H9 (cell line): ENCODE measurements at regions not wholly inside any gene's neighbourhood (a gene's known extent, or its start where the extent isn't known, plus 50 kb on each side); places are given as distances from the start of the nearest gene placed in this dataset.

Source experiments
- DNase-seq: peaks from one replicate; pipeline ENCODE4 v3.0.0-alpha.2; 2017
- H2AFZ ChIP-seq: one replicate; pipeline ENCODE4 v1.6.1; 2013; ENCODE audit warnings: mild to moderate bottlenecking, low read length, control low read depth, moderate library complexity
- H2AK5ac ChIP-seq: 2 replicates; pipeline ENCODE4 v1.6.1; 2013; ENCODE audit warnings: low read length, control low read depth, mixed read lengths; ENCODE audit not compliant: insufficient read length
- H2BK120ac ChIP-seq: one replicate; pipeline ENCODE4 v1.6.1; 2013; ENCODE audit warnings: low read depth, mild to moderate bottlenecking, low read length, control low read depth, inconsistent platforms; ENCODE audit not compliant: poor library complexity, severe bottlenecking
- H2BK12ac ChIP-seq: 2 replicates; pipeline ENCODE4 v1.6.1; 2013; ENCODE audit warnings: low read length, control low read depth, mixed read lengths, low read depth; ENCODE audit not compliant: insufficient read length
- H2BK15ac ChIP-seq: 2 replicates; pipeline ENCODE4 v1.6.1; 2013; ENCODE audit warnings: low read depth, low read length, control low read depth
- H2BK20ac ChIP-seq: one replicate; pipeline ENCODE4 v1.6.1; 2013; ENCODE audit warnings: low read depth, mild to moderate bottlenecking, low read length, control low read depth, inconsistent platforms; ENCODE audit not compliant: poor library complexity, severe bottlenecking
- H2BK5ac ChIP-seq: 2 replicates; pipeline ENCODE4 v1.6.1; 2013; ENCODE audit warnings: low read length, control low read depth, mixed read lengths; ENCODE audit not compliant: insufficient read length
- H3K14ac ChIP-seq: 2 replicates; pipeline ENCODE4 v1.6.1; 2013; ENCODE audit warnings: low read length, control low read depth; ENCODE audit not compliant: insufficient read depth
- H3K18ac ChIP-seq: 2 replicates; pipeline ENCODE4 v1.6.1; 2013; ENCODE audit warnings: low read depth, mild to moderate bottlenecking, mixed read lengths, low read length, control low read depth; ENCODE audit not compliant: insufficient read length
- H3K23ac ChIP-seq: 2 replicates; pipeline ENCODE4 v1.6.1; 2013; ENCODE audit warnings: low read length, control low read depth, mixed read lengths, low read depth; ENCODE audit not compliant: insufficient read length
- H3K23me2 ChIP-seq: 2 replicates; pipeline ENCODE4 v1.6.1; 2013; ENCODE audit warnings: low read depth, mild to moderate bottlenecking, mixed read lengths, low read length, control low read depth; ENCODE audit not compliant: insufficient read length, poor library complexity, severe bottlenecking
- H3K27ac ChIP-seq: 2 replicates; pipeline ENCODE4 v1.5.1; 2013; ENCODE audit warnings: low read length, control low read depth, mixed read lengths, low read depth; ENCODE audit not compliant: insufficient read length
- H3K27me3 ChIP-seq: 2 replicates; pipeline ENCODE4 v1.6.1; 2013; ENCODE audit warnings: low read length, control low read depth, inconsistent platforms; ENCODE audit not compliant: insufficient read depth
- H3K4ac ChIP-seq: 2 replicates; pipeline ENCODE4 v1.6.1; 2013; ENCODE audit warnings: low read depth, mild to moderate bottlenecking, control low read depth, inconsistent platforms, low read length, moderate library complexity
- H3K4me1 ChIP-seq: 2 replicates; pipeline ENCODE4 v1.6.1; 2013; ENCODE audit warnings: low read length, control low read depth, inconsistent platforms; ENCODE audit not compliant: insufficient read depth
- H3K4me2 ChIP-seq: 2 replicates; pipeline ENCODE4 v1.6.1; 2013; ENCODE audit warnings: low read length, control low read depth, mixed read lengths; ENCODE audit not compliant: insufficient read length, insufficient read depth
- H3K56ac ChIP-seq: 2 replicates; pipeline ENCODE4 v1.6.1; 2013; ENCODE audit warnings: low read depth, mild to moderate bottlenecking, mixed read lengths, low read length, control low read depth; ENCODE audit not compliant: insufficient read length
- H3K79me1 ChIP-seq: 2 replicates; pipeline ENCODE4 v1.6.1; 2013; ENCODE audit warnings: low read depth, mild to moderate bottlenecking, moderate library complexity, low read length, control low read depth, inconsistent platforms; ENCODE audit not compliant: insufficient read depth, poor library complexity, severe bottlenecking
- H3K79me2 ChIP-seq: 2 replicates; pipeline ENCODE4 v1.6.1; 2013; ENCODE audit warnings: low read length, control low read depth, inconsistent platforms; ENCODE audit not compliant: insufficient read depth
- H3K9ac ChIP-seq: 2 replicates; pipeline ENCODE4 v1.6.1; 2013; ENCODE audit warnings: low read length, control low read depth, mixed read lengths; ENCODE audit not compliant: insufficient read length; ENCODE audit errors: extremely low read depth
- H3K9me3 ChIP-seq: one replicate; pipeline ENCODE4 v1.6.1; 2013; ENCODE audit warnings: low read depth, low read length, inconsistent platforms; ENCODE audit not compliant: control insufficient read depth
- H3T11ph ChIP-seq: one replicate; pipeline ENCODE4 v1.6.1; 2013; ENCODE audit warnings: mild to moderate bottlenecking, low read length, control low read depth, inconsistent platforms
- H4K20me1 ChIP-seq: one replicate; pipeline ENCODE4 v1.6.1; 2013; ENCODE audit not compliant: control insufficient read depth, insufficient read length, insufficient read depth
- H4K5ac ChIP-seq: 2 replicates; pipeline ENCODE4 v1.6.1; 2013; ENCODE audit warnings: low read depth, mild to moderate bottlenecking, mixed read lengths, low read length, control low read depth; ENCODE audit not compliant: insufficient read length
- H4K8ac ChIP-seq: replicated peaks from 2 replicates; pipeline ENCODE4 v1.6.1; 2013; ENCODE audit warnings: low read length, control low read depth, mixed read lengths, low read depth; ENCODE audit not compliant: insufficient read length
- H4K91ac ChIP-seq: 2 replicates; pipeline ENCODE4 v1.6.1; 2013; ENCODE audit warnings: low read depth, mild to moderate bottlenecking, moderate library complexity, mixed read lengths, low read length, control low read depth; ENCODE audit not compliant: insufficient read length
- H3K27ac Mint-ChIP-seq, 3 experiments: 2 replicates in 2 of 3; 3 replicates in 1 of 3; pipeline ENCODE4 v1.8.0; 2020 to 2021; ENCODE audit warnings: mixed read lengths in 3 of 3, mild to moderate bottlenecking in 1 of 3, moderate library complexity in 1 of 3
- H3K27me3 Mint-ChIP-seq: 2 replicates; pipeline ENCODE4 v1.8.0; 2021; ENCODE audit warnings: low read depth, mild to moderate bottlenecking, moderate library complexity, mixed read lengths
- H3K36me3 Mint-ChIP-seq, 3 experiments: 2 replicates in 2 of 3; 3 replicates in 1 of 3; pipeline ENCODE4 v1.8.0; 2020 to 2021; ENCODE audit warnings: low read depth in 3 of 3, mixed read lengths in 3 of 3; ENCODE audit not compliant: insufficient read depth in 1 of 3
- H3K4me1 Mint-ChIP-seq, 2 experiments: 2 replicates each; pipeline ENCODE4 v1.8.0; 2020; ENCODE audit warnings: mixed read lengths in 2 of 2
- H3K4me3 Mint-ChIP-seq, 2 experiments: 2 replicates in 1 of 2; 3 replicates in 1 of 2; pipeline ENCODE4 v1.8.0; 2020 to 2021; ENCODE audit warnings: mild to moderate bottlenecking in 2 of 2, mixed read lengths in 2 of 2, moderate library complexity in 1 of 2
- H3K9me3 Mint-ChIP-seq, 2 experiments: 2 replicates in 1 of 2; 3 replicates in 1 of 2; pipeline ENCODE4 v1.8.0; 2020; ENCODE audit warnings: mild to moderate bottlenecking in 2 of 2, mixed read lengths in 2 of 2, moderate library complexity in 1 of 2
- CTCF ChIP-seq: fragments of 200-600 bp; sonication (generic); conservative IDR thresholded peaks from 3 replicates; pipeline ENCODE4 v1.8.0; 2021; ENCODE audit warnings: antibody characterized with exemption, mild to moderate bottlenecking
- WGBS: extraction: QIAGEN DNeasy Blood & Tissue Kit; methylation state at CpG from one replicate; pipeline ENCODE4 v1.1.7; 2013; ENCODE audit warnings: missing lambda C conversion rate, low lambda C conversion rate, mixed read lengths; ENCODE audit not compliant: insufficient read length; ENCODE audit errors: extremely low coverage; 5-methylcytosine and 5-hydroxymethylcytosine counted together

DNA sequence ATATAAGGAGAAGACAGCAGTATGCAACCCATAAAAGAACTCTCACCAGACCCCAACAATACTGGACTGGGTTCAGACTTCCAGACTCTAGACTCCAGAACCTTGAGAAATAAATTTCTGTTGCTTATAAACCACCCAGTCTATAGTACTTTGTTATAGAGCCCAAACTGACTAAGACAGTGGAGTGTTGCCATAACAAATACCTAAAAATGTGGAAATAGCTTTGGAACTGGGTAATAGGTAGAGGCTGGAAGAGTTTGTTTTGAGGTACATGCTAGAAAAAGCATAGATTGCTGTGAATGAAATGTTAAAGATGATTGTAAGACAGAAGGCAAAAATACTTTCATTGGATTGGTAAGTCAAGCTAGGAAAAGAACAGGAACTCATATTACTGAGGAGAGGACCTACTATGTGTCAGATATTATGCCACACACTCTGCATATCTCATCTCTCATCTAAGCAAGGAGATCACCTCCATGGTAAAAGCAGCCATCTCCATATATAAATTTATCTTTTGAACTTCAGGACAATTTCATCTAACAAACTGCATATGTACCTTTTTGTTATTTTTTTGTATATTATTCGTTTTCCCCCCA lies 67.4 kb upstream of the FNDC3B start:
- Histone ChIP-seq H2BK12ac (no peak overlapping the region), H3K27ac (no peak overlapping the region), H4K8ac (no peak overlapping the region), H3K4ac (no peak overlapping the region), H2BK15ac (no peak overlapping the region), H2BK20ac (no peak overlapping the region), H3K56ac (no peak overlapping the region), H3K79me2 (no peaks in the 10 kb centered on the region), H3T11ph (no peak overlapping the region), H4K20me1 (no peaks in the 10 kb centered on the region), H4K91ac (no peak overlapping the region), H2BK120ac (no peak overlapping the region), H3K9me3 (no peaks in the 10 kb centered on the region), H3K4me1 (peaks cover 3% of the 10 kb centered on the region; the same call in 1 of the 2 replicates), H3K27me3 (no peaks in the 10 kb centered on the region), H3K23me2 (no peaks in the 10 kb centered on the region), H4K5ac (no peak overlapping the region), H3K23ac (no peak overlapping the region), H3K4me2 (no peak overlapping the region), H3K79me1 (no peaks in the 10 kb centered on the region), H2BK5ac (no peak overlapping the region), H2AFZ (no peak overlapping the region), H3K9ac (no peak overlapping the region), H2AK5ac (no peak overlapping the region), H3K18ac (no peak overlapping the region), H3K14ac (no peak overlapping the region)
- no peak for DNase-seq
- H3K4me1 Mint-ChIP-seq: peaks cover 0 to 2% of the 10 kb centered on the region in 2 experiments; a peak in 2 of 4 replicates
- H3K27ac Mint-ChIP-seq: no peak overlapping the region
- no peaks in the 10 kb centered on the region; a peak in 1 of 5 replicates for H3K9me3 Mint-ChIP-seq
- TF ChIP-seq CTCF: no peak
- H3K4me3 Mint-ChIP-seq: no peak overlapping the region
- H3K27me3 Mint-ChIP-seq: no peaks in the 10 kb centered on the region
- no CpG with 5 or more reads among the region's 1 CpG for WGBS
- no peaks in the 10 kb centered on the region for H3K36me3 Mint-ChIP-seq
